CD4-positive, alpha-beta T cell treated with Interleukin-17A for 1 hour (primary cell): ENCODE measurements at regions not wholly inside any gene's neighbourhood (a gene's known extent, or its start where the extent isn't known, plus 50 kb on each side); places are given as distances from the start of the nearest gene placed in this dataset.
"Not testable (repeated sequence)": the region's sequence is repeated elsewhere in the genome, so short reads cannot be mapped to it uniquely, and the experiment has no call there.

Source experiments
- DNase-seq: peaks from one replicate; pipeline ENCODE4 v3.0.0-alpha.2; 2020

DNA sequence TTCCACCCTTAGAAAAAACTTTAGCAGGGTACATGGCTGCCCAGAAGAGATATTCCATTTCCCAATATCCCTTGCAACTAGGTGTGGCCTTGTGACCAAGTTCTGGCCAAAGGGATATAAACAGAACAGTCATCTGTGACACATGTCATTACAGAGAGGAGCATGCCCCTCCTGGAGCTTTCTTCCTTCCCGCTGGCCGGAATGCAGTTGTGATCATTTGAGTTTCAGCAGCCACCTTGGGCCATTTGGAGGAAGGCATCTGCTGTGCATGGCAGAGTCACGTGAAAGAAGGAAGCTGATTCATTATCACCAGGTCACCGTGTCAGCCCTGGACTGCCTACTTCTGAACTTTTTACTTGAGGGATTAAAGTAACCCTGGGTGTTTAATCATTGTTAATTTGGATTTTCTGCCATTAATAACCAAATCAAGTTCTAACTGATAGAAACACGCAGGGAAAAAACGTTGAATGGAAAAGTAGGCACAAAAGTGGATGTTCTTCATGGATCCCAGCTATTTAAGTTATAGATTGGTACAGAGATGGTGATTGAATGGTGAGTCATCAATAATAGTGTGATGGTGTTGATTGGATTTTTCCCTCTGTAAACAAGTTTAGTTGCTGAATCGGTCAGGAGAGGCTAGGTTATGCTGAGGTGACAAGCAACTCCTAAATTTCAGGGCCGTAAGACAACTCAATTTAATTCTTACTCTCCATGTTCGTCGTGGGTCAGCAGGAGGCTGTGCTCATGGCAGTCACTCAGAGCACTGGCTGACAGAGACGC lies 80.7 kb upstream of the CCDC167 start:
- DNase-seq: no peak

DNA sequence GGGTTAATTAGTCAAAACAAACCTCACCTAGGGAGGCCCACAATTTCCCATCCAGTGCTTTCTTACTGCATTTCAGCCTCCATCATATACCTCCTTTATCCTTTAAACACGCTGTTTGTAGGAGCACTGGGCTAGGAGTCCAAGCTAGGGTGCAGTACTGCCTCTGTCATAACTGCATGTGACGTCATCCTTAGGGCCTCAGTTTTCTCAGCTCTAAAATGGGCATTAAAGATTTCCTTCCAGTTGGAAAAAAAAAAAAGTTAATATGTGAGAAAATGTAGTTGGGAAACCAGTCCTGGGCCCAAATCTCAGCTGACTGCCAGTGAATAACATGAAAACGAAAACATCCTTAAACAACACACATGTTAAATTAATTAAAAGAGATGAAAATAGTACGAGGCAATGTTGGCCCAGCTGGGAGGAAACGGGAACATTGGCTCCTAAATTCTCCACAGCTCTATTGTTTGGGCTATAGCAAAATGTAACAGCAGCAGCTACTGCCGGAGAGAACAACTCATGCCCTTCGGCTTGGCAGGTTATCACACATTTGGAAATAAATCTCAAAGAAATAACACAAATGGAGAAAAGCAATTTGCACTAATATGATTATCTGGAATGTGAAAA lies 79.9 kb upstream of the CCDC167 start:
- DNase-seq: no peak

GRCh38 chr6:37578104-37578503 lies 78.4 kb upstream of the CCDC167 start:
- no peak for DNase-seq

- no peak for DNase-seq
Observed at GRCh38 chr6:37576336-37576737, 76.6 kb upstream of the CCDC167 start.

- DNase-seq: no peak
Observed at GRCh38 chr6:37575221-37575620, 75.5 kb upstream of the CCDC167 start.

DNA sequence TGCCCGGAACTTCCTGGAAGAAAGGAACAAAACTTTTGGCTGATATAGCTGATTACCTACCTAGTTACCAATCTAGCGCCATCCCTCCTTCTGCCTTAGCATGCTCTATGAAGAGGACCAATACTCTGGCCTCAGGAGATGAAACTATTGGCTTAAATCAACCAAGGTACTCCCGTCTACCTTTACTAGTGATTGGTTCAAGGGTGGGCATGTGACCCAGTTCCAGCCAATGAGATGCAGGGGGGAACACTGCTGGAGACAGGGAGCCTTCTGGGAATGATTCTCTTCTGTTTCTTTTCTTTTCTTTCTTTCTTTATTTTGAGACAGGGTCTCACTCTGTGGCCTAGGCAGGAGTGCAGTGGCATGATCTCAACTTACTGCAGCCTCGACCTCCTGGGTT lies 72.6 kb upstream of the CCDC167 start:
- no peak for DNase-seq

DNA sequence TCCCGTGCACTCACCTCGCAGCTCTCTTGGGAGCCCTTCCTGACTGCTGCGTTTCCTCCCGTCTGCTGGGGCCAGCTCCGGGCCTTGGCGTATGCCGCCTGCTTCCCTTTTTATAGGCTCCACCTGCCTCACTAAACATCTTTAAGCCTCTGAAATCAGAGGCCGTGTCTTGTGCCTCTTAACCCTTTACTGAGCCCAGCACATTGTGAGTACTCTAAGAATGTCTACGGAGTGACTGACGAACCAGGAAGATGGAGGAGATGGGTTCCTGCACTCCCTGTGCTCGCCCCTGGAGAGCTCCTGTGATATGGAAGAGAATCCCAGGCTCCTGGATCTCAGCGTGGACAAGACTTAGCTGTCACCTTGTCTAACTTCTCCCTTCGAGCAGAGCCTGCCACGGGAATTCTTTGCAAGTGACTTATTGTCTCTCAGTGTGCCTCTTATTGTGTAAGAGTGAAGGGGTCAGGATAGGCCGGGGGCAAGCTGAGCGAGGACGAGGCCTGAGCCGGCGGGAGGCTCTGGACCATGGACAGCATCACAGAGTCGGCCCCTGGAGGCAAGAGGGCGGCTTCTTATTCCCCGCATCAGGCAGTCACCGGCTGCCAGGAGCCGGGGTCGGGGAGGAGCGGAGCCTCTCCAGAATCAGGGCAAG lies 70.9 kb upstream of the CCDC167 start:
- no peak for DNase-seq

DNA sequence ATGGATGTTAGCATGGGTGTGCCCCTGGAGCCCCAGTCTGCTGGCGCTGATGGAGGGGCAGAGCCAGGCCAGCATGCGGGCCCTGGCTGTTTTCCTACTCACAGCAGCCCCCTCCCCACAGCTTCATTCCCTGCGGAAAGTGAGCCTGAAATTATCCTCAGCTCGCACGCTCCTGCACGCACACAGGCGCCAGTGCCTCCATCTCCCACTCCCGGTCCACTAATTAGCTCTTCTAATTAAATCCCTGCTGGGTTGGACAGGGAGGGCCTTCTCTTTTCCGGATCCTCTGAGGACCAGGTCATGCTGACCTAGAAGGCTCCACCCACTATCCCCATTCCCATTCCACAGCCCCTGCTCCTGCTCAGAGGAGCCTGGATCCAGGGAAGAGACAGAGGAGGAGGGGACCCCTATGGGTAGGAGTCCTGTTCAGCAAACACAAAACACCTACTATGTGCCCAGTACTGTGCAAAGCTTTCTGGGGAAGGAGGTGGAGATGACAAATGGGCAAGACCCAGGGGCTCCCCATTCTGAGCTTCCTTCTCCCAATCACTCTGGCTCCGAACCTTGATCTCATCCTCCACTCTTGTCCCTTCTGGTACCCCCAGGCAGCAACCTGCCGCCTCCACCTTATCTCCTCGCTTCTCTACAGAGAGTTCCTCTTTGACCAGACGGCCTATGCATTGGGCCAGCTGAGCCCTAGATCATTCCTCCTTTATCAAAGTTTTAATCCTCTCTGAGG lies 70.2 kb upstream of the CCDC167 start:
- no peak for DNase-seq

GRCh38 chr6:37569317-37569716 lies 69.6 kb upstream of the CCDC167 start:
- DNase-seq: no peak

DNA sequence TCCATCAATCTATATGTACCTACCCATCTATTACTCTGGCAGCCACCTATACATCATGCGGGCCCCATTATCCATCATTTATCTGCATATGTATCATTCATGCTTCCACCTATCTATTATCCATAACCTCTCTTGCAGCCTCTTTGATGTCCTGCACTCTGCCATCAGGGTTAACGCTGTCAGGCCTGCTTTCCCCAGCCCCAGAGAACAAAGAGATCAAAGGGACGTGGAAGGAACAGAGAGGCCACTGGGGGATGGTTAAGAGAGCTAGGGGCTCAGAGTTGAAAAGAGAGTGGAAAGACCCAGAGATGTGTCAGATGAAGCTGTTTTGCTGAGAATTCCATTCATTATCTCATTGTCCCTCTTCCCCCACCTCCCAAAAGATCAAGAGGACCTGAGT lies 67.3 kb upstream of the CCDC167 start:
- no peak for DNase-seq

DNA sequence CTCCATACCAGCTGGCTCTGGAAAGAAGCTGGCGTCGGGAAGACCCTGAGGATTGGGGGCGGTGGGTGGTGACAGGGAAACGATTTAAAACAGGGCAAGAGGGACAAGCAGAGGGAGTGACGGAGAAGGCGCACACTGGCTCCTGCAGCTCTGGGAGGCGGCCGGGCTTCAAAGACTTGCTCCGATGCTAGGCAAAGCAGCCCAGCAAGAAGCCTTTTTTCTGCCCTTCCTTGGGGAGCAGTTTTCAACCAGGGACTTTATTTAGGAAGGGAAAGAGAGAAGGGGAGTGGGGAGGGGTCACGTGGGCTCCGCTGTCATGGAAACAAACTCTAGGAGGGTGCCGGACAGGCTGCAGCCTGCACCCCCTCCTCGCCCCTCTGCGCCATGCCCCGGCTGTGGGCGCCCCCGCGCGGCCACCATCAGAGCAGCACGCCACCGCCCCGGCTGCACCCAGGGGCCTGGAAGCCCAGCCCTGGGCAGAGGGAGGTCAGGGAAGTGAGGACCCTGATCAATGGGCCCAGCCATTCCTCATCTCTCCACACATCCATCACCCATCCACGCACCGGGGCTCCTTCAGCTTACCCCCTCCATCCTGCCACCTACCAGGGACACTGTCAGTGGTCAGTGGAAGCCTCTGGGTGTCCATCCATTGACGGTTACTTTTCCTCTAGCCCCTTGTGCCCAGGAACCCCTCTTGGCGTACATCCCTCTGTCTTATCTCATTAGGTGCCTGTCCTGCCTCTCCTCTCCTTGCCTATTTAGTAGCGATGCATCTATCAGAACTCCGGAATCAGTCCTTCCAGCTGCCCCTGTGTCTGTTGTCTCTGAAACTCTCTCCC lies 66.6 kb upstream of the CCDC167 start:
- peak; percentile 70 for DNase-seq

DNA sequence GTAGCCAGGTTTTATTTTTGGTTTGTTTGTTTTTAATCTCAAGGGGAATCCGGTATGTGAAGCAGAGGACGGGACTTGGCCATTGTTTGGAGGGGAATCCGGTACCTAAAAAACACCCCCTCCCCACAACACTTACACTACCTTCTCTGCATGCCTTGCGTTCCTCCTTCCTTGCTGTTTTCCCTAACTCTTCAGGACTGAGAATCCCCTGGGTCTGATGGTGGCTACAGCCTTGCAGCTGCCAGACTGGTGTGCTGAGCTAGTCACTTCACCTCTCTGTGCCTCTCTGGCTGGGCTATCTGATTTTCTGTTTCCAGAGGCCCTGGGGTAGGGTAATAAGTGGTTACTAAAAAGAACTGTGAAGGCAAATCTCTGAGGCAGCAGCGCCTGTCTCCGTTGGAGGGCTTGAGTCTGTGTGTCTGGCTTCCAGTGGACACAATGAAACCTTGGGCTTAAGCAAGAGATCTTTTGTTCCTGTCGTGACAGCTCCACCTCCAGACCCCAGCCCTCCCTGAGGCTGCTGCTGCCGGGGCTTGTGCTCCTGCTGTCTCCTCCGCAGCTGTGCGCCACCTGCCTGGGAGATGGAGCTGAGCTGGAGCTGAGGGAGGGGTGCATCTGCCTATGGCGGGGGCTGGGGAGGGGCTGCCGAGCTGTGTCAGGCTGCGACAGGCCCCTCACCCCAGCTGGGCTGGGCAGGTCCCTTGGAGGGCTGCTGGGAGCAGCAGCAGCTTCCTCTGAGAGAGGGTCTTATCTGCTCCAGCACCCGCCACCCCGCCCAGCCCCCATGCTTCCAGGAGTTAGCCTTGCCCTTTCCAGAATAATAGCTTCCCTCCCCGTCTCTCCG lies 65.8 kb upstream of the CCDC167 start:
- DNase-seq: no peak

- not testable (repeated sequence) for DNase-seq
Observed at GRCh38 chr6:37562926-37563288, 63.2 kb upstream of the CCDC167 start.

DNA sequence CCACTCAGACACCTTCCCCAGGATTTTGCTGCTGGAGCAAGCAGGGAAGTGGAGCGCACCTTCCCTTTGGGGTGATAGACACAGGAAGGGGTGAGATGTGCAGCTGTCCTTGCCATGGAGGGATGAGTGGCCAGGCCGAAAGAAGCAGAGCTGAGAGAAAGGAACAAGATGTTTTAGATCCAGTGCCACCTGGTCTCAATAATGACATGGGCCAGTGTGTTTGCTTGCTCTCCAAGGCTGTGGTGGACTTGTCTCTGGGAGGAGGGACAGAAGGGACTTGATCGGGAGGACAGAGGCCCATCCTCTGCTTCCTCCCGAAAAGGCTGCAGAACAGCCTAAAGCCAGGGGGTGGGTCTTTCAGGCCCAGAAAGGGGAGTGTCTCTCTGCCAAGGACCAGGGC lies 61.7 kb upstream of the CCDC167 start:
- DNase-seq: no peak

DNA sequence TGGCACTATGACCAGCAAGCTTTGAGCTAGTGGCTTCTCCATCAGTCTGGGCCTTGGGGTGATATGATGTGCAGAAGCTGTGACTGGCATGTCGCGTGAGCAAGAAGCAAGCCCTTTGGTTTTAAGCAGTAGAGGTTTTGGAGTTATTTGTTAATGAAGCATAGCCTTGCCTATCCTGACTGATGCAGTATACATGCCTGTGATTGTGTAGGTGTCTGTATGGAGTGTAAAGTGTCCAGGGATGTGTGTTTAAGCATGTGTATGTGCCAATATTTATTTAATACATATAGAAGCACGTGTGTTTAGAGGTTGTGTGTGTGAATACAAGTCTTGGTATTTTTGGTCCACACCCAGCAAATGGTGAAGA lies 61.0 kb upstream of the CCDC167 start:
- DNase-seq: no peak

DNA sequence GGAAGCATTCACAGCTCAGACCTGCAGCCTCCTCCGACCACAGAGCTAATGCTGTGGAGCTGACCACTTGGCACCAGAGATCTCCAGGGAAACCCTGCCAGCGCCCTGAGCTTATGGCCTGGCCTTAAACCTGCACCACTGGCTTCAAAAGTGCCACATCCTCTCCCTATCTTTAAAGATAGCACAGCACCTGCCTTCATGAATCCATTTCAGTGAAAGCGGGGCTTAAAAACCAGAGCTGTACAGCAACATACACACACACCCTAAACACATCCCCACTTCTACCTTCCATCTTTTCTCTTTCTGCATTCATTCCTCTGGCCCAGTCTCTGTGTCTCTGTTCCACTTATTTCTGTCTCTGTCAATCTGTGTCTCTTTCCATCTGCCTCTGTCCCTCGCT lies 59.8 kb upstream of the CCDC167 start:
- DNase-seq: no peak

DNA sequence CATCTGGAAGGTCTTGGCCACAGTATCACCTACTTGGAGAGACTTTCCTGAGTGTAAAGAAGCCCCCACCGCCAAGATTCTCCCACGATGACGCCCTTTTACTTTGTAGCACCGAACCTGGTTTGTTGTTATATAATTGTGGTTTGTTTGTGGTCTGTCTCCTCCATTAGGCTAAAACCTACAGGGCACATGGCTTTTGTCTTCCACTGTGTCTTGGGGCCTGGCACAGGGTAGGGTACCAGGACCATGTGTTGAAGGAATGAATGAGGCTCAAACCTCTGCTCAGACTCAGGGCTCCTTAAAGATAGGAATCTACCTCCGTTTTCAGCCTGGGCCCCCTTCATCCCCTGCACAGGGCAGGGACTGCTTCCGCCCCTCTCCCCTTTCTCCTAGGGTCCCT lies 59.4 kb upstream of the CCDC167 start:
- peak; percentile 22 for DNase-seq

- DNase-seq: no peak
Observed at GRCh38 chr6:37558646-37559045, 59.0 kb upstream of the CCDC167 start.

DNA sequence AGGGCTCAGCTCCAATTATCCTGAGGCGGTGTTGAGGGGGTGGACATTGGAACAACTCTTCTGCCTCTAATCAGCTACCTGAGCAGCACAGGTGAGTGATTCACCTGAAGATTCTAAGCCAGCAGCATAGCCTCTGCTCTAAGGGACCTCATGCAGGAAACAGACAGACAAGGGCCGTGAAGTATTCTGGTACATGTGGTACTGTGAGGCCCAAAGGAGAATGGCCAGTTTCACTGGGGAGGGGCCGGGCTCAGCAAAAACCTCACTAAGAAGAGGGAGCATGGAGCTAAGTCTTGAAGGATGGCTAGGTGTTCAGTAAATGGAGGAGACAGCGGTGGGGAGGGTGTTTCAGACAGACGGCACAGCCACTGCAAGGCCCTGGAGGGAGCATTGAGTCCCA lies 58.5 kb upstream of the CCDC167 start:
- DNase-seq: no peak

- no peak for DNase-seq
Observed at GRCh38 chr6:37557645-37558114, 58.0 kb upstream of the CCDC167 start.

- no peak for DNase-seq
Observed at GRCh38 chr6:37556881-37557644, 57.4 kb upstream of the CCDC167 start.
